Astrocyte (in vitro differentiated cells and primary cell): ENCODE measurements at regions not wholly inside any gene's neighbourhood (a gene's known extent, or its start where the extent isn't known, plus 50 kb on each side); places are given as distances from the start of the nearest gene placed in this dataset.

Experiments
- EZH2 ChIP-seq: IDR thresholded peaks from 2 replicates; pipeline ENCODE4 v1.6.1; 2012; ENCODE audit warnings: mild to moderate bottlenecking, low read length, inconsistent platforms; ENCODE audit not compliant: insufficient read depth
- TF ChIP-seq, protein P1 (sequence below): IDR thresholded peaks from 2 replicates; pipeline ENCODE4 v1.5.1; 2011; ENCODE audit warnings: low read depth, mild to moderate bottlenecking, inconsistent platforms, low read length, moderate library complexity; ENCODE audit not compliant: insufficient read depth

DNA sequence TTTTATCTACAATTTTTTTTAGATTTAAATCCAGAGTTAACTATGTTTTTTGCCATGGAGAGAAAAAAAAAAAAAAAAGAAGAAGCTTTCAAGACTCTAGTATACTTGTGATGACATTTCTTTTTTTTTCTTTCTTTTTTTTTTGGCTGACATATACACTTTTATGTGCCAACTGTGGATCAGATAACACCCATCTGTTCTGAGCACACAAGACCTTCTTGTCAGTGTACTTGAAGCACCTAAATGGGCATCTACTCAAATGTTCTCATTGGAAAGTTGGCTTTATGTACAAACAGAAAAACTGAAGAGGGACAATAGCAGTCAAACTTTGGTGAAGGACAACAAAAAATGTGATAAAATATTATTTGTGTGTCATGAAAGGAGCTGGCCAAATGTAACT is 904.5 kb downstream of the GRIK2 start:
- TF ChIP-seq, protein P1, sequence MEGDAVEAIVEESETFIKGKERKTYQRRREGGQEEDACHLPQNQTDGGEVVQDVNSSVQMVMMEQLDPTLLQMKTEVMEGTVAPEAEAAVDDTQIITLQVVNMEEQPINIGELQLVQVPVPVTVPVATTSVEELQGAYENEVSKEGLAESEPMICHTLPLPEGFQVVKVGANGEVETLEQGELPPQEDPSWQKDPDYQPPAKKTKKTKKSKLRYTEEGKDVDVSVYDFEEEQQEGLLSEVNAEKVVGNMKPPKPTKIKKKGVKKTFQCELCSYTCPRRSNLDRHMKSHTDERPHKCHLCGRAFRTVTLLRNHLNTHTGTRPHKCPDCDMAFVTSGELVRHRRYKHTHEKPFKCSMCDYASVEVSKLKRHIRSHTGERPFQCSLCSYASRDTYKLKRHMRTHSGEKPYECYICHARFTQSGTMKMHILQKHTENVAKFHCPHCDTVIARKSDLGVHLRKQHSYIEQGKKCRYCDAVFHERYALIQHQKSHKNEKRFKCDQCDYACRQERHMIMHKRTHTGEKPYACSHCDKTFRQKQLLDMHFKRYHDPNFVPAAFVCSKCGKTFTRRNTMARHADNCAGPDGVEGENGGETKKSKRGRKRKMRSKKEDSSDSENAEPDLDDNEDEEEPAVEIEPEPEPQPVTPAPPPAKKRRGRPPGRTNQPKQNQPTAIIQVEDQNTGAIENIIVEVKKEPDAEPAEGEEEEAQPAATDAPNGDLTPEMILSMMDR, result no peak
- TF ChIP-seq EZH2, result no peak
